GM12891 (cell line): ENCODE measurements at regions not wholly inside any gene's neighbourhood (a gene's known extent, or its start where the extent isn't known, plus 50 kb on each side); places are given as distances from the start of the nearest gene placed in this dataset.

Experiments
- DNase-seq: peaks from one replicate; pipeline ENCODE4 v3.0.0; 2011; ENCODE audit warnings: low spot score; ENCODE audit not compliant: insufficient read length
- FAIRE-seq: peaks from 2 replicates; lab custom pipeline; 2011; peaks lifted over from hg19 to GRCh38; lab: Jason Lieb, UNC
- PAX5 ChIP-seq: IDR thresholded peaks from 2 replicates; pipeline ENCODE4 v1.6.1; 2011; ENCODE audit warnings: low read length, moderate library complexity, mild to moderate bottlenecking; ENCODE audit not compliant: insufficient read depth, severe bottlenecking
- POLR2A ChIP-seq: IDR thresholded peaks from 2 replicates; pipeline ENCODE4 v1.6.1; 2011; ENCODE audit warnings: low read depth, low read length, control low read depth
- POLR2AphosphoS5 ChIP-seq: IDR thresholded peaks from 2 replicates; pipeline ENCODE4 v1.6.1; 2011; ENCODE audit warnings: low read depth, low read length, control low read depth
- POU2F2 ChIP-seq: IDR thresholded peaks from 2 replicates; pipeline ENCODE4 v1.6.1; 2011; ENCODE audit warnings: low read depth, mild to moderate bottlenecking, control low read depth, low read length, moderate library complexity
- SPI1 ChIP-seq: IDR thresholded peaks from 2 replicates; pipeline ENCODE4 v1.6.1; 2011; ENCODE audit warnings: low read depth, low read length, control low read depth
- TAF1 ChIP-seq: IDR thresholded peaks from 2 replicates; pipeline ENCODE4 v1.6.1; 2011; ENCODE audit warnings: low read depth, low read length, control low read depth

DNA sequence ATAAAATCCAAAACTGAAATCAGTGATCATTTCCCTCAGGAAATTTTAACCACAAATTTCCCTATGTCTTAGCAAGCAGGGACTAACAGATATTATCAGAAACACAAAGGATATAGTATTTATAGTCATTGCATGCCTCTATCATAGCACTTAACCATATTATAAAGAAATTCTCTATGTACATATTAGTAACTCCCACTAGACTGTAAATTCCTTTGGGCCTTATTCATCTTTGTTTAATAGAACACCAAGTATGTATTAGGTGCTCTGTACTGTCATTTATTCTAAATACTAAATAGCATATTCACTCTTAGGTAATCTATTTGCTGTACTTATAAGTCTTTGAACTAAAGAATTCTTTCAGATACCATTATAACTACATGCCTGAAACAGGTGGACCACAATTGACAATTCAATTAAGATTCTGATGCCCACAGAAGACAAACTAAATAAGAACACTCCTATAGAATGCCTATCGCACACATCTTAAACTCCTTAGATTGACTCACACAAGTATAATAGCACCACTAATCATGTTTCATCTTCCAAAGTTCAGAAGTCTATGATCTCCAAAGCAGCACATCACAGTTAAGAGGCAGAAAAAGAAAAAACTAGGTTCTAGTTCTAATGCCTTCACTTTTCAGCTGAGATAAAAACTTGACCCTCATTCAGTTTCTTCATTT is 134.1 kb downstream of the FSCB start:
- no peak for DNase-seq
- TF ChIP-seq POLR2A (no peak), SPI1 (no peak), POU2F2 (no peak), PAX5 (no peak), TAF1 (no peak), POLR2AphosphoS5 (no peak)
- no peak for FAIRE-seq

DNA sequence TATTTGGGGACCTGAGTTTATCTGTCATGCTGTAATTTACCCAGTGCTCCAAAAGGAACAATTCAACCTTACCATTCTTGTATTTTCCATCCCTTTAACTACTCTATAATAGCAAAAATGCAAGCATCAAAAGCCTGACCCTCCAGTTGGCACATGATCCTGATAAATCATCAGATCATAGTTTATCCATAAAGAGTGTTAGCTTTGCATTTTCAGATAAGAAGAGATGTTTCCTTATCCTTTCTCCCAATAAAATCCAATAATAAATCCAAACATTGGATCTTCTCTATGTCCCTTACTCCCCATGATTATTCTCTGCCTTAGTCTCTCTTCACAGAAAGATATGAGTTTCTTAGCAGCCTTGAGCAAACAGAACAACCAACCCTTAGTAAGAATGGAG is 134.9 kb downstream of the FSCB start:
- TF ChIP-seq POU2F2 (no peak), POLR2A (no peak), SPI1 (no peak), TAF1 (no peak), PAX5 (no peak), POLR2AphosphoS5 (no peak)
- FAIRE-seq (no peak), DNase-seq (no peak)

DNA sequence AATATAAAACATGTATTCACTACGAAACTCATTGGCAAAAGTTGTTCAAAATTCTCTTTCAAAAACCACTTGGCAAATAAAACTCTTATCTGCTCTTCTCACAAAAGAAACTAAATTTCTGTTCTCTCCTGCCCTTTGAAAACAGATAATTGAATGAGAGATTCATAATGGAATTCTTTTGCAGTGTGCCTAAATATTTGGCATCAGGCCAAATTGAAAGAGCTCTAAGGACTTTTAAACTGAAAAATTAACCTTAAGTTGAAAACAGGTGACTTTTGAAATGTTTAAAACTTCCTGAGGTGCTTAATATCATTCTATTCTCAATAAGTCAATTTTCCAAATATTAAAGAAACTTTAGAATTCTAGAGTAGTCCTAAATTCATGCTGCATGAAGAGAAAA is 136.4 kb downstream of the FSCB start:
- FAIRE-seq (no peak), DNase-seq (no peak)
- TF ChIP-seq POU2F2 (no peak), SPI1 (no peak), PAX5 (no peak), POLR2AphosphoS5 (no peak), TAF1 (no peak)

DNA sequence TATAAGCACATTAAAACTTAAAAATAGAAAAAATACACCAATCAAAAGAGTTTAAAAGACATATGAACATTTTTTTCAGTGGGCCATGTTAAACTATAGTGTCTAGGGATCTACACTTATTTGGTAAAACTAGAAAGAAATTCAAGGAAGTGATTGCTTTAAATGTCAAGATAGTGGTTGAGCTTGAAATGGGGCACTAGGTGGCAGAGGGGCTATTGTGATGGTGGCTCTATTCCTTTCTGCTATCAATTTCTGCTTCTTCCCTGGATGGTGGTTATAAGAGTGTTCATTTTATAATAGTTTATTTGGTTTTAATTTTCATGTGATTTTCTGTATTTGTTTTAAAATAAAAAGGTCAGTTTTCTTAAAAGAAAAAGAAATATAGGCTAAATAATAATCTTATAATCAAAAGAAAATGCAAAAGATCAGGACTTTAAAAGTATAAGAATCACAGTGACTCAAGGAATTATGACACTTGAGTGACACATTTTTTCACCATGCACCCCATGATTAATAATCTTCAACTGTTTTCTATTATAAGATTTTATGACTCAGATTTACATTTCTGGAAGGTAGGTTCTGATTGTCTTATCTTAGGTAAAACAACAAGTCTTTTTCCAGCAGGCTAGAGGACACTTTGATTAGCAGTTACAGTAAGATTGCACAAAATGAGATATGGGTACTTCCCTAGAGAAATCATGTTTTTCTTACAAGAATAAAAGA is 137.5 kb downstream of the FSCB start:
- no peak for DNase-seq
- FAIRE-seq = no peak
- TF ChIP-seq POU2F2 = no peak
- TF ChIP-seq TAF1 = no peak
- no peak for TF ChIP-seq SPI1
- TF ChIP-seq POLR2AphosphoS5 = no peak
- TF ChIP-seq PAX5 = no peak
- no peak for TF ChIP-seq POLR2A

DNA sequence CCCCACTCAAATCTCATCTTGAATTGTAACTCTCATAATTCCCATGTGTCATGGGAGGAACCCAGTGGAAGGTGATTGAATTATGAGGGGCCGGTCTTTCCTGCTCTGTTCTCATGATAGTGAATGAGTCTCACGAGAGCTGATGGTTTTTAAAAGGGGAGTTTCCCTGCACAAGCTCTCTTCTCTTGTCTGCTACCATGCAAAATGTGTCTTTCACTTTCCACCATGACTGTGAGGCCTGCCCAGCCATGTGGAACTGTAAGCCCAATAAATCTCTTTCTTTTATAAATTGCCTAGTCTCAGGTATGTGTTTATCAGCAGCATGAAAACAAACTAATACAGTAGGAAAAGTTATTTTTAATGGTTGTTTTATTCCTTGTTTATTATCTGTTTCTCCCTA is 146.0 kb downstream of the FSCB start:
- no peak for DNase-seq
- no peak for FAIRE-seq
- TF ChIP-seq SPI1 = no peak
- no peak for TF ChIP-seq TAF1
- TF ChIP-seq PAX5 = no peak
- TF ChIP-seq POU2F2 = no peak
- TF ChIP-seq POLR2A = no peak
- no peak for TF ChIP-seq POLR2AphosphoS5

DNA sequence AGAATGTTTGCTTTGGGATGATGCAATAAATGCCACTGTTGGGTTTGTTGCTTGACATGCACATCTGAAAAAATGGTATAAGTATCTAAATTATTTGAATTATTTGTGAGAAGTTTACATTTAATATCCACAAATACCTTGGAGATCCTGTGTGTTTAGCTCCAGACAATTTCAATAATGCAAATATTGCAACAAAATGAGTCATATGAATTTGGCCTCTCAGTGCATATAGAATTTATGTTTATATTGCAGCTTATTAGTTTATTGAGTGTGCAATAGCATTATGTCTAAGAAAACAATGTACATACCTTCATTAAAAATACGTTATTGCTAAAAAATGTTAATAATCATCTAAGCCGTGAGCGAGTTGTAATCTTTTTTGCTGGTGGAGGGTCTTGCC is 153.3 kb downstream of the FSCB start:
- no peak for TF ChIP-seq POLR2AphosphoS5
- no peak for TF ChIP-seq TAF1
- TF ChIP-seq SPI1 = no peak
- DNase-seq = no peak
- no peak for FAIRE-seq

DNA sequence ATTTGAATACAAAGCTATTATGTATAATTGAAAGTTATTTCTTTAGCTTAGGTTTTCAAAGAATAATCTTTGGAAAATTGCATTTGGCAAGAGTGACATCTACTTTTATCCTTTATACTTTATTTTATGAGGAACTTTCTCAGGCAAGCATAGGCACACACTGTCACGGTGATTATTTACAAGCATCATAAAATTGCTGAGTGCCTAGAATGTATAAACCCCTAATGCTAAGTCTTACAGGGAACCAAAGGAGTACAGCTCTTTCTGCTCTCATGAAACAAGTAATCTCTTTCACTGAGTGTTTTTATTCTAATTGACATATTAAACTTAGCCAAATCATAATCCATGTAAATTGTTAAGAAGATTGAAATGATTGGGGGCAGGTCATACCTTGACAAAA is 154.9 kb downstream of the FSCB start:
- DNase-seq (no peak), FAIRE-seq (no peak)
- TF ChIP-seq TAF1 (no peak), SPI1 (no peak), PAX5 (no peak), POU2F2 (no peak), POLR2A (no peak), POLR2AphosphoS5 (no peak)

DNA sequence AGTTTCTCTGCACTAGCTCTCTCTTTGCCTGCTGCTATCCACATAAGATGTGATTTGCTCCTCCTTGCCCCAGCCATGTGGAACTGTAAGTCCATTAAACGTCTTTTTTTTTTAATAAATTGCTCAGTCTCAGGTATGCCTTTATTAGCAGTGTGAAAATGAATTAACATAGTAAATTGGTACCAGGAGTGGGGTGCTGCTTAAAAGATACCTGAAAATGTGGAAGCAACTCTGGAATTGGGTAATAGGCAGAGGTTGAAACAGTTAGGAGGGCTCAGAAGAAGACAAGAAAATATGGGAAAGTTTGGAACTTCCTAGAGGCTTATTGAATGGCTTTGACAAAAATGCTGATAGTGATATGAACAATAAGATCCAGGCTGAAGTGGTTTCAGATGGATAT is 159.8 kb downstream of the FSCB start:
- TF ChIP-seq SPI1 (no peak), PAX5 (no peak), TAF1 (no peak), POLR2AphosphoS5 (no peak), POU2F2 (no peak), POLR2A (no peak)
- DNase-seq = no peak
- FAIRE-seq = no peak

DNA sequence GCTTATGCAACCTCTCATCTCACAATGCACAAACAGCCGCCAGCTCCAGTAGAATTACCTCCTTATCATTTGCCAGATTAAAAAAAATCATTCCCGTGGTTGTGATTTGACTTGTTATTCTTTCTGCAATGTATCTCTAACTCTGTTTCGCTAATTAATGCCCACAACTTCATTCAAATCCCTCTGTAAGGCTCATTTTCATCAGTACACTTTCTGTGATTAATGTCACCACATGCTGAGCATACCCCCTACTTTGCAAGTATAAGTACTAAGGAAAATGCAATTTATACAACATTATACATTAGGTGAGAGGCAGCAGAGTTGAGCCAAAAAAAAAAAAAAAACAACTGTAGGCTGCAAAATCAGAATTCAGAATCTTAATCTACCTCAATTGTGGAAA is 166.0 kb downstream of the FSCB start:
- TF ChIP-seq SPI1 (no peak), POLR2A (no peak), TAF1 (no peak), PAX5 (no peak), POLR2AphosphoS5 (no peak), POU2F2 (no peak)
- DNase-seq (no peak), FAIRE-seq (no peak)

DNA sequence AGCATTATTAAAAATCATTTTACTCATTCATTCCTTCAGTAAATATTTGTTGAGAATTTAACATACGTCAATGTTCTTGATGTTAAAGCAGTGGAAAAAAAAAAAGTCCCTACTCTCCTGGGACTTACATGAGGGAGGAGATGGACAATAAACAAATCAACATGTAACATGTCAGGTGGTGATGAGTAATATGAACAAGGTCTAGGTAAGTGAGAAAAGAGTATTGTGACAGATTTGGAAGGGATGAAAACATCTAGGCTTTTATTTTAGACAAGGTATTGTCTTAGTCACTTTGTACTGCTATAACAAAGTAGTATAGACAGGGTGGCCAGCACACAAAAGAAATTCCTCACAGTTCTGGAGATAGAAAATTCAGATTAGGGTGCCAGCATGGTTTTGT is 167.2 kb downstream of the FSCB start:
- TF ChIP-seq POU2F2 (no peak), TAF1 (no peak), PAX5 (no peak), SPI1 (no peak), POLR2AphosphoS5 (no peak), POLR2A (no peak)
- no peak for DNase-seq
- no peak for FAIRE-seq
